KBM-7 (cell line): ENCODE measurements at regions not wholly inside any gene's neighbourhood (a gene's known extent, or its start where the extent isn't known, plus 50 kb on each side); places are given as distances from the start of the nearest gene placed in this dataset.
"Not testable (repeated sequence)": the region's sequence is repeated elsewhere in the genome, so short reads cannot be mapped to it uniquely, and the experiment has no call there.

Experiments
- DNase-seq: peaks from one replicate; pipeline ENCODE4 v3.0.0-alpha.2; 2015
- in situ Hi-C: fragments of 300-500 bp; cut with MboI; formaldehyde crosslinking; loops from 2 replicates; pipeline ENCODE4 v1.14.3; 2020; ENCODE audit warnings: low sequenced_read_pairs, low pct_unique_long_range_greater_than_20kb, mixed read lengths

DNA sequence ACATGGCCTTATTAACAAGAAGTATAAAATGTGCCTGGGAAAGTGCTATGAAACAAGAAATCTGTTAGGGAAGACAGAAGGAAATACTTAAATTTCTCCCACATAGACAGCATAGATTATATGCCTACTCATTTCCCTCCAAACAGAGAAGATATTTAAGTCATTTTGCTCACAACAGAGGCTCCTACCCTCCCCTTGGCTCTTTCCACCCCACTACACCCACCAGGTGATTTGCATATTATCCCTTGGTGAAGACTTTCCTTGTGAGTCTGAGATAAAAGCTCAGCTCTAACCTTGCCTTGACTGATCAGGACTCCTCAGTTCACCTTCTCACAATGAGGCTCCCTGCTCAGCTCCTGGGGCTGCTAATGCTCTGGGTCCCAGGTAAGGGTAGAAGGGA is 1245.1 kb downstream of the RPIA start:
- DNase-seq, in situ Hi-C loops: not testable (repeated sequence)

DNA sequence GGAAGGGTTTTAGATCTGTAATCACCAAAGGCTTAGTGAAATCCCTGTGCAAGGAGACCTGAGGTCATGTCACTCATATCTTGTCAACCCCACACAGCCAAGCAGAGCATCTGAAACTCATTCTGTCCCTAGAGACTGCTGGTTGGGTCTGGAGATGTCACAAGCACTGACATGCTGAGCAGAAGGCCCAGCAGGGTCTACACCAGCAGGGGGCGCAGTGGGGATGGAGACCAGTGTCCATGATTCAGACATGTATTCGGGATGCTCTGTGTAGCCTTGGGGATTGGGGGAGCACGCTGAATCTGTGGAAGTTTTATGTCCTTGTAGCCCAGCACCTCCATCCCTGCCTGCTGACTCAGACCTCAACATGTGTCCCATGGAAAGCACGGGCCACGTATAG is 1247.3 kb downstream of the RPIA start:
- in situ Hi-C loops, result not testable (repeated sequence)

DNA sequence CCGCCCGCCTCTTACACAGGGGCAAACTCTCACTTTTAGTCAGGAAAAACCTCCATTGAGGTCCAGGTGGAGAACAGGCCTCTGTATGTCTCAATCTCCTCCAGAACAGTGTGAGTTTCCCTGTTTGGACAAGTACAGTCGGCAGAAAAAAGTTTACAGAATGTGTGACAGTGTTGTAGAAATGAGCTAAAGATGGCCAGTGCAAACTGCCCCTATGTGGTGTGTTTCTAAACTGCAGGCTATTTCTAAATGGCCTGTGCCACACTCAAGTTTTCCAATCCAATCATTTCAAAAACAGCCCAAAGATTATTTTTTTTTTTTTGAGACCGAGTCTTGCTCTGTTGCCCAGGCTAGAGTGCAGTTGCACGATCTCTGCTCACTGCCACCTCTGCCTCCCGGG is 1252.8 kb downstream of the RPIA start:
- DNase-seq, in situ Hi-C loops: not testable (repeated sequence)

More for the DNA sequence above, 1247.3 kb downstream of the RPIA start:
- peak; percentile 5 for DNase-seq

- in situ Hi-C loops, DNase-seq: not testable (repeated sequence)
These were observed 1253.6 kb downstream of the RPIA start for GRCh38 chr2:89945004-89945616.

DNA sequence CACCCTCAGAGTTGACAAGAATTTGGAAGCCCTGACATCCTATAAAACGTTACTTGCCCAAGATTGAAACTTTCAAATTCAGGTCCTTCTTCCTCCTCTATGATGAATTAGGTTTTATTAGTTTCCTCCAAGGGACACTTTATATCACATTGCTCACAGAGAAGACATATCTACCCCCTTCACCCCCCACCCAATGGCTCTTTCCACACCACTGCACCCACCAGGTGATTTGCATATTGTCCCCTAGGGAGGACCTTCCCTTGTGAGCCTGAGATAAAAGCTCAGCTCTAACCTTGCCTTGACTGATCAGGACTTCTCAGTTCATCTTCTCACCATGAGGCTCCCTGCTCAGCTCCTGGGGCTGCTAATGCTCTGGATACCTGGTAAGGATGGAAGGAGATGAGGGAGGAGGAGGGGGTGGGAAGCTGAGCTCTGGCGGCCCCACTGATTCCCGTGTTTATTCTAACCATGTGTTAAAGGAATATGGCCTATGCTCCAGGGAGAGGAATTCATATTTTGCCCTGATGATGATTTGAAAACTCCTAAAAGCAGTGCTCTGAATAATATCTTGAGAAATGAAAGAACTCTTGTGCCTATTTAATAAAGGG is 1255.8 kb downstream of the RPIA start:
- in situ Hi-C loops, DNase-seq: not testable (repeated sequence)

- in situ Hi-C loops, DNase-seq: not testable (repeated sequence)
These were observed 1256.6 kb downstream of the RPIA start for GRCh38 chr2:89948102-89948501.

- DNase-seq, in situ Hi-C loops: not testable (repeated sequence)
These were observed 1259.3 kb downstream of the RPIA start for GRCh38 chr2:89950807-89951206.

GRCh38 chr2:89957236-89957635 is 1265.8 kb downstream of the RPIA start:
- in situ Hi-C loops, result not testable (repeated sequence)
- peak; percentile 38 for DNase-seq

DNA sequence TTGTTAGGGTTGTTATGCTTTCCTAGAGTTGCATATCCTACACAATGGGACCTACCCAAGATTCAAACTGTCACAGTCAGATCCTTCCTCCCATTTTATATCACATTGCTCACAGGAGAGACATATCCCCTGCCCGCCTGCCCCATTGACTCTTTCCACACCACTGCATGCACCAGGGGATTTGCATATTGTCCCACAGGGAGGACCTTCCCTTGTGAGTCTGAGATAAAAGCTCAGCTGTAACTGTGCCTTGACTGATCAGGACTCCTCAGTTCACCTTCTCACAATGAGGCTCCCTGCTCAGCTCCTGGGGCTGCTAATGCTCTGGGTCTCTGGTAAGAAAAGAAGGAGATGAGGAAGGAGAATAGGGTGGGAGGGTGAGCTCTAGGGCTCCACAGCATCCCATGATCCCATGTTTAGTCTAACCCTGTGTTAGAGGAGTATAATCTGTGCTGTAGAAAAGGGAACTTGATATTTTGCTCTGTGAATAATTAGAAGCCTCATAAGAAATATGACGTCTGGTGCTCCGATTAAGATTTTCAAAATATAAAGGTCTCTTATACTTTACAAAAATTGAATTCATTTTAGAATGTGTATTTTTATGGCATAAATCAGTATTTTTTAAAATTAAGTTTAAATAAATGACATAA is 1268.4 kb downstream of the RPIA start:
- in situ Hi-C loops, result not testable (repeated sequence)

DNA sequence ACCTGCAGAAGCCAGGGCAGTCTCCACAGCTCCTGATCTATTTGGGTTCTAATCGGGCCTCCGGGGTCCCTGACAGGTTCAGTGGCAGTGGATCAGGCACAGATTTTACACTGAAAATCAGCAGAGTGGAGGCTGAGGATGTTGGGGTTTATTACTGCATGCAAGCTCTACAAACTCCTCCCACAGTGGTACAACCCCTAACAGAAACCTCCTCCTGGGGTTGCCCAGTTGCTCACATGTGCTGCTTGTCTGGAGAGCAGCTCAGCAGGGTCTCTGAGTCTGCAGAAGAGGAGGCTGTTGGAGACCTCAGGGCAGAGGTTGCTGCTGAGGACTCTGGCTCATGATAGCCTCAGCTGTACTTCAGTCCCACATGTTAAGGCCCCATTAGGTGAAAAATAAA is 1269.1 kb downstream of the RPIA start:
- in situ Hi-C loops, DNase-seq: not testable (repeated sequence)

More for the DNA sequence above, 1268.4 kb downstream of the RPIA start:
- not testable (repeated sequence) for DNase-seq

- DNase-seq, in situ Hi-C loops: not testable (repeated sequence)
These were observed 1277.1 kb downstream of the RPIA start for GRCh38 chr2:89968567-89968966.

GRCh38 chr2:89969190-89969589 is 1277.7 kb downstream of the RPIA start:
- DNase-seq, in situ Hi-C loops: not testable (repeated sequence)

- in situ Hi-C loops, DNase-seq: not testable (repeated sequence)
These were observed 1282.4 kb downstream of the RPIA start for GRCh38 chr2:89973849-89974248.

- in situ Hi-C loops, DNase-seq: not testable (repeated sequence)
These were observed 1288.5 kb downstream of the RPIA start for GRCh38 chr2:89979826-89980537.

GRCh38 chr2:89982246-89982645 is 1290.8 kb downstream of the RPIA start:
- in situ Hi-C loops, DNase-seq: not testable (repeated sequence)

DNA sequence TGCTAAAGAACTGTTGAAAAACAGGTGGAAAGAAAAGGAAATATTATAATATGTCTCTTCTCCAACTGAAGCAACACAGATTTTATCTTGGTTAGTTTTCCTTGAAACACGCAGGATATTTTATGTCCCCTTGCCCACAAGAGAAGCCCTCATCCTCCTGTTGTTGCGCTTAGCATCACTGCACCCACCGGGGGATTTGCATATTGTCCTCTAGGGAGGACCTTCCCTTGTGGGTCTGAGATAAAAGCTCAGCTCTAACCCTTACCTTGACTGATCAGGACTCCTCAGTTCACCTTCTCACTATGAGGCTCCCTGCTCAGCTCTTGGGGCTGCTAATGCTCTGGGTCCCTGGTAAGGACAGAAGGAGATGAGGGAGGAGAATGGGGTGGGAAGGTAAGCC is 1294.2 kb downstream of the RPIA start:
- DNase-seq, in situ Hi-C loops: not testable (repeated sequence)

DNA sequence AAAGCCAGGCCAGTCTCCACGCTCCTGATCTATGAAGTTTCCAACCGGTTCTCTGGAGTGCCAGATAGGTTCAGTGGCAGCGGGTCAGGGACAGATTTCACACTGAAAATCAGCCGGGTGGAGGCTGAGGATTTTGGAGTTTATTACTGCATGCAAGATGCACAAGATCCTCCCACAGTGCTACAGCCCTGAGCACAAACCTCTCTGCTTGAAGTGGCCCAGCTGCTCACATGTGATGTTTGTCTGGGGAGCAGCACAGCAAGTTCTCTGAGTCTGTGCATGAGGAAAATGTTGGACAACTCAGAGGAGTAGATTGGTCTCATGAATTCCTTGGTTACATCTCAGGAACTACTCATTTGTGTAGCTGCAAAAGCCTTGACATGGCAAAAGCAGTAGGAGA is 1295.1 kb downstream of the RPIA start:
- DNase-seq, in situ Hi-C loops: not testable (repeated sequence)

- in situ Hi-C loops, result not testable (repeated sequence)
- peak; percentile 20 for DNase-seq
These were observed 1305.3 kb downstream of the RPIA start for GRCh38 chr2:89996779-89997178.

DNA sequence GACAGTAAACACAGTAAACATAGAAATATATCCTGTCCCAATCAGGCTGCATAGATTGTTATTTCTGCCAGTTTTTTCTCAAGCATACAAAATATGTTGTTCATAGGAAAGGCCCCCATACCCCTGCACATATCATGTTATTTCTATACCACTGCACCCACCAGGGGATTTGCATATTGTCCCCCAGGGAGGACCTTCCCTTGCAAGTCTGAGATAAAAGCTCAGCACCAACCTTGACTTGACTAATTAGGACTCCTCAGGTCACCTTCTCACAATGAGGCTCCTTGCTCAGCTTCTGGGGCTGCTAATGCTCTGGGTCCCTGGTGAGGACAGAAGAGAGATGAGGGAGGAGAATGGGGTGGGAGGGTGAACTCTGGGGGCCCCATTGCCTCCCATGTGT is 1313.1 kb downstream of the RPIA start:
- DNase-seq, in situ Hi-C loops: not testable (repeated sequence)
